ENCODE measurements at regions not wholly inside any gene's neighbourhood (a gene's known extent, or its start where the extent isn't known, plus 50 kb on each side); places are given as distances from the start of the nearest gene placed in this dataset.
"Not testable (repeated sequence)": the region's sequence is repeated elsewhere in the genome, so short reads cannot be mapped to it uniquely, and the experiment has no call there.

DNA sequence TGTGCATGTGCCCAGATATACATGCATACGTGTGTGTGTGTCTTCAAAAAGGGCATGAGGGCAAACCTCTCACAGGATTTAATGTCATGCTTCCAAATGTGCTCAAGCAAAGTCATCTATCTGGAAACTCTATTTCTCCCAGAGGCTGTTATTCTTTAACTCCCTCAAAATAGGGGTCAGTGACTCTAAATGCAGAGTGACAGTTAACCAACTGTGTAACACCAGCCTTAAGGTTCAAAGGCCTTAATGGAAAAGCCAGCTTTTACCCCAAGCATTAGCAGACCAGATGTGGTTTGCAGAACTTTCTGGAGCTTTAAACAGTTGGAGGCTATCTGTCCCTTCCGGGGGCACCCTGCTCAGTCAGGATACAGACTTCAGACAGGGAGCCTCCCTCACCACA lies 70.4 kb upstream of the SLC7A14 start:
- H3K27ac Mint-ChIP-seq: no peak overlapping the region
- no peaks in the 10 kb centered on the region for H3K9me3 Mint-ChIP-seq
- peaks cover 3% of the 10 kb centered on the region for H3K27me3 Mint-ChIP-seq (ENCODE audit: insufficient read depth)
- TF ChIP-seq, protein P1, sequence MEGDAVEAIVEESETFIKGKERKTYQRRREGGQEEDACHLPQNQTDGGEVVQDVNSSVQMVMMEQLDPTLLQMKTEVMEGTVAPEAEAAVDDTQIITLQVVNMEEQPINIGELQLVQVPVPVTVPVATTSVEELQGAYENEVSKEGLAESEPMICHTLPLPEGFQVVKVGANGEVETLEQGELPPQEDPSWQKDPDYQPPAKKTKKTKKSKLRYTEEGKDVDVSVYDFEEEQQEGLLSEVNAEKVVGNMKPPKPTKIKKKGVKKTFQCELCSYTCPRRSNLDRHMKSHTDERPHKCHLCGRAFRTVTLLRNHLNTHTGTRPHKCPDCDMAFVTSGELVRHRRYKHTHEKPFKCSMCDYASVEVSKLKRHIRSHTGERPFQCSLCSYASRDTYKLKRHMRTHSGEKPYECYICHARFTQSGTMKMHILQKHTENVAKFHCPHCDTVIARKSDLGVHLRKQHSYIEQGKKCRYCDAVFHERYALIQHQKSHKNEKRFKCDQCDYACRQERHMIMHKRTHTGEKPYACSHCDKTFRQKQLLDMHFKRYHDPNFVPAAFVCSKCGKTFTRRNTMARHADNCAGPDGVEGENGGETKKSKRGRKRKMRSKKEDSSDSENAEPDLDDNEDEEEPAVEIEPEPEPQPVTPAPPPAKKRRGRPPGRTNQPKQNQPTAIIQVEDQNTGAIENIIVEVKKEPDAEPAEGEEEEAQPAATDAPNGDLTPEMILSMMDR (IDR thresholded peaks at IDR 0.05): no peak
- no peak overlapping the region for H3K4me3 Mint-ChIP-seq
- DNase-seq: no peak
- H3K36me3 Mint-ChIP-seq (ENCODE audit: low read depth): no peaks in the 10 kb centered on the region
- H3K4me1 Mint-ChIP-seq (ENCODE audit: low read depth): peaks cover 10% of the 10 kb centered on the region

DNA sequence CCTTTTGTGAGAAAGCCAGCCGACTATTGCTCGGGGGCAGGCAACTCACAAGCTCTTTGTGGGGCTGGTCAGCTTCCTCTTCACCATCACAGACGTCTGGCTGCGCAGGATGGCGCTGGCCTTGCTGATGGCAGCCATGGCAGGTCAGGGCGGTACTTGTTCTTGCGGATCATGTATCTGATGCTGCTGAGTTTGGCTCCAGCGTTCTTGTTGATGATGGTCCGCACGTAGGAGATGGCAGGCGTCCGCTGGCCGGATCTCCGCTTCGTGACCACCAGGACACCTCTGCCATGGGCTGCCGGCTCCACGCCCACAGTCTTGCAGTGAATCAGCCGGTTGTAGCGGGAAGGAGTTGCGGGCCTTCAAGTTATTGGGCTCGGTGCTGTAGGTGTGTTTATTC lies 67.9 kb upstream of the SLC7A14 start:
- Mint-ChIP-seq H3K4me3 (no peak overlapping the region), H3K36me3 (ENCODE audit: low read depth) (no peaks in the 10 kb centered on the region), H3K9me3 (no peaks in the 10 kb centered on the region), H3K27me3 (ENCODE audit: insufficient read depth) (peaks cover 5% of the 10 kb centered on the region), H3K4me1 (ENCODE audit: low read depth) (no peaks in the 10 kb centered on the region), H3K27ac (no peak overlapping the region)
- DNase-seq: no peak
- TF ChIP-seq, protein P1 (IDR thresholded peaks at IDR 0.05): no peak

DNA sequence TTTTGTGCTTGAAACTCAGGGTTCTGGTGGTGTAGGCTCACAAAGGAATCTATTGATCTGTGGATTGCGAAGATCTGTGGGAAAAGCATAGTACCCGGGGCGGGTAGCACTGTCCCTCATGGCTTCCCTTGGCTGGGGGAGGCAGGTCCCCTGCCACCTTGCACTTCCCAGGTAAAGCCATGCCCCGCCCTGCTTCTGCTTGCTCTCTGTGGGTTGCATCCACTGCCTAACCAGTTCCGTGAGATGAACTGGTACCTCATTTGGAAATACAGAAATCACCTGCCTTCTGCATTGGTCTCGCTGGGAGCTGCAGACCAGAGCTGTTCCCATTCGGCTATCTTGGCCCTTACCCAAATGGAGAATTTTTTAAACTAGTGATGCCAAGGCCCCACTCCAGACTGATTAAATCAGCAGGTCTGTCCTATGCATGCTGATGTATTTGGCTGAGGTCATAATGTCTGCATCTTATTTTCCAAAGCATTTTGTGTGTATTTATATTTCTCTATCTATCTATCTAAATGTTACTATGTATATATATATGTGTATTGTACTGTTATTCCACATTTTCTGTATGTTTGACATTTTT lies 65.5 kb upstream of the SLC7A14 start:
- TF ChIP-seq, protein P1 (IDR thresholded peaks at IDR 0.05): no peak
- no peak for DNase-seq
- H3K4me1 Mint-ChIP-seq (ENCODE audit: low read depth): no peaks in the 10 kb centered on the region

DNA sequence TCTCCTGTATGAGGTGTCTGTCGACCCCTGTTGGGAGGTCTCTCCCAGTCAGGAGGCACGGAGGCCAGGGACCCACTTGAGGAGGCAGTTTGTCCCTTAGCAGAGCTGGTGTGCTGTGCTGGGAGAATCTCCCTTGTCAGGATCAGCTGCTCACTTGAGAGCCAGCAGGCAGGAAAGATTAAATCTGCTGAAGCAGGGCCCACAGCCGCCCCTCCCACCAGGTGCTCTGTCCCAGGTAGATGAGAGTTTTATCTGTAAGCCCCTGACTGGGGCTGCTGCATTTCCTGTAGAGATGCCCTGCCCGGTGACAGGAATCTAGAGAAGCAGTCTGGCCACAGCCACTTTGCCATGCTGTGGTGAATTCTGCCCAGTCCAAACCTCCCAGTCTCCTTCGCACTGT lies 64.7 kb upstream of the SLC7A14 start:
- not testable (repeated sequence) for DNase-seq; H3K9me3 Mint-ChIP-seq; H3K36me3 Mint-ChIP-seq (ENCODE audit: low read depth); H3K27ac Mint-ChIP-seq; H3K4me1 Mint-ChIP-seq (ENCODE audit: low read depth); H3K4me3 Mint-ChIP-seq; H3K27me3 Mint-ChIP-seq (ENCODE audit: insufficient read depth)

More for the DNA sequence above, 65.5 kb upstream of the SLC7A14 start:
- no peaks in the 10 kb centered on the region for H3K9me3 Mint-ChIP-seq
- H3K27me3 Mint-ChIP-seq (ENCODE audit: insufficient read depth): peaks cover 5% of the 10 kb centered on the region
- no peak overlapping the region for H3K4me3 Mint-ChIP-seq
- H3K27ac Mint-ChIP-seq: no peak overlapping the region
- no peaks in the 10 kb centered on the region; the same call in 1 of the 2 replicates for H3K36me3 Mint-ChIP-seq (ENCODE audit: low read depth)

DNA sequence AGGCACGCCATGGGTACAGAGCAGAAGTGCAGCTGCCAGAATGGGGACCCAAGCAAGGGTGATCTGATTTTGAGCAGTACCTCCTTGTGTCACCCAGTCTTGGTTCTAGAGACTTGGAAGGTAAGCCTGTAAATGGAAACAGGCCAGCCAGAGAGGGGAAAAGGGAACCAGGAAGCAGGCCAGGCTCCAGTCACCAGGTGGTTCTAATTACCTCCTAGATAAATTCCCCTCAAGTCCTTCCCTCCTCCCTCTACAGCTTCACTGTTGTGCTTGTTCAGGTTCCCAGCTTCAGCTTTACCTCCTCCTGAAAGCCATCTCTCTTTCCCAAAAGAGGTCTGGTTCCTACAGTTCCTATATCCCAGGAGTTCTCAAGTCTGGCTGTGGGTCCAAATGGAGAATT lies 58.8 kb upstream of the SLC7A14 start:
- TF ChIP-seq, protein P1 (IDR thresholded peaks at IDR 0.05): no peak
- peaks cover 4% of the 10 kb centered on the region; the same call in 1 of the 2 replicates for H3K27me3 Mint-ChIP-seq (ENCODE audit: insufficient read depth)
- H3K9me3 Mint-ChIP-seq: peaks cover 4% of the 10 kb centered on the region; the same call in 1 of the 2 replicates
- no peak overlapping the region for H3K27ac Mint-ChIP-seq
- H3K4me3 Mint-ChIP-seq: no peak overlapping the region
- no peak for DNase-seq
- H3K36me3 Mint-ChIP-seq (ENCODE audit: low read depth): no peaks in the 10 kb centered on the region; the same call in 1 of the 2 replicates
- H3K4me1 Mint-ChIP-seq (ENCODE audit: low read depth): peaks cover 7% of the 10 kb centered on the region; the same call in 1 of the 2 replicates

DNA sequence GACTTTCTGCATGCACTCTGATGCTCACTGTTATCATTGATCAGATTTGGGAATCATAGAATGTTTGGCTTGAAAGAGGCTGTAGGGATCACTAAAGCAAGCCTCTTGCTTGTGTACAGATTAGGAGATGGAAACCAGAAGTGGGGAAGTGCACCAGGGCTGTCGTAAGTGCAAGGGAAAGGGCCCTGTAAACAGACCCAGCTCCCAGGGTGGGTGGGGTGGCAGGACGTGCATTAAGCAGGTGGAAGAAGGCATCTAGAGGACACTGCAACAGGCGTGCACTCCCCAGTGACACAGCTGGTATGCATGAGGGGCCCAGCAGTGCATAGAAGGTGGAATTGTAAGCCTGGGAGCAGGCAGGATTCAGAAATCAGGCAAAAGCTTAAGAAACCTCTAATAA lies 58.0 kb upstream of the SLC7A14 start:
- Mint-ChIP-seq H3K27me3 (ENCODE audit: insufficient read depth) (peaks cover 2% of the 10 kb centered on the region; the same call in 1 of the 2 replicates), H3K36me3 (ENCODE audit: low read depth) (no peaks in the 10 kb centered on the region; the same call in 1 of the 2 replicates), H3K4me1 (ENCODE audit: low read depth) (peaks cover 7% of the 10 kb centered on the region; the same call in 1 of the 2 replicates), H3K27ac (no peak overlapping the region), H3K9me3 (peaks cover 4% of the 10 kb centered on the region; the same call in 1 of the 2 replicates), H3K4me3 (no peak overlapping the region)
- no peak for DNase-seq
- TF ChIP-seq, protein P1 (IDR thresholded peaks at IDR 0.05): no peak

All from HFFc6 (cell line).